ENCODE measurements at regions not wholly inside any gene's neighbourhood (a gene's known extent, or its start where the extent isn't known, plus 50 kb on each side); places are given as distances from the start of the nearest gene placed in this dataset.

DNA sequence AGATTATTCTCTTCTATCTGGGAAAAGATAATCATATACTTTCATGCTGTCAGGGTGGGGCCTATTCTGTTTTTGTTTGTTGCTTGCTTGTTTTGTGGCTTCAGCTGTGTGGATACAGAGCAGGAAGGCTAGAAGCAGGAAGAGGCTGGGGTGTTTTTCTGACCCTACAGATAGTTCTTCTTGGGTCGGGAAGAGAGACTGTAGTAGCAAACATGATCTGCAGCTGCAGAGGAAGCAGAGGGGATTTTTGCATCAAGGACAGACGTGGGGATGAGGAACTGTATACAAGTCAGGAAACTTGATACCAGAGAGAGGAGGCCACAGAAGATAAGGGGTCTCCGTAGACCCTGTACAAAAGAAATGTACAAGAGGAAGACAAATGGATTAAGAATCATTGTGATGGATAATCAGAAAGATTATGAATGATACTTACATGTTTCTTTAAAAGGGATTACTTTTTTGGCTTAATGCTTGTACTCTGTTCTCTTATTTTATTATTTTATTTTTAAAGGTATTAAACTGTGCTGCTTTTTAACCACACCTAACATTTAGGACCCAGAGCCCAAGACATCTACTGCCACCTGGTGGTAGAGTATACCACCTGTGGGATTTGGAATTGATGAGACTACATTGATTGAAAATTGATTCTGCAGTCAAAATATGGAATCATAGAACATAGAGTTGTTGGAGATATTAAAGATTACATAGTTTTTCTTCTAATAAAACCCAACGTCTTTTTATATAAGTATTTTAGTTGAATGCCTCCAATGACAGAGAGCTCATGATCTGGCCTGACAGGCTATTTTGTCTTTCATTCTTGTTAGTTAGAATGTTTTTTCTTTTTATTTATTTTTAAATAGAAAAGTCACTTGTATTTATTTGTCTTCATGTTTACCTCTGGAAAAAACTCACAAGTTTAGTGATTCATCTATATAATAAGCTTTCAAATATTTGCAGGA, 87.3 kb upstream of the ROPN1 start:
- TF ChIP-seq YY1 (IDR thresholded peaks at IDR 0.05; ENCODE audit: insufficient read depth, insufficient read length) (no peak), ZNF274 (IDR thresholded peaks at IDR 0.05; ENCODE audit: low read depth, low read length) (no peak)
